ENCODE measurements at regions not wholly inside any gene's neighbourhood (a gene's known extent, or its start where the extent isn't known, plus 50 kb on each side); places are given as distances from the start of the nearest gene placed in this dataset.

DNA sequence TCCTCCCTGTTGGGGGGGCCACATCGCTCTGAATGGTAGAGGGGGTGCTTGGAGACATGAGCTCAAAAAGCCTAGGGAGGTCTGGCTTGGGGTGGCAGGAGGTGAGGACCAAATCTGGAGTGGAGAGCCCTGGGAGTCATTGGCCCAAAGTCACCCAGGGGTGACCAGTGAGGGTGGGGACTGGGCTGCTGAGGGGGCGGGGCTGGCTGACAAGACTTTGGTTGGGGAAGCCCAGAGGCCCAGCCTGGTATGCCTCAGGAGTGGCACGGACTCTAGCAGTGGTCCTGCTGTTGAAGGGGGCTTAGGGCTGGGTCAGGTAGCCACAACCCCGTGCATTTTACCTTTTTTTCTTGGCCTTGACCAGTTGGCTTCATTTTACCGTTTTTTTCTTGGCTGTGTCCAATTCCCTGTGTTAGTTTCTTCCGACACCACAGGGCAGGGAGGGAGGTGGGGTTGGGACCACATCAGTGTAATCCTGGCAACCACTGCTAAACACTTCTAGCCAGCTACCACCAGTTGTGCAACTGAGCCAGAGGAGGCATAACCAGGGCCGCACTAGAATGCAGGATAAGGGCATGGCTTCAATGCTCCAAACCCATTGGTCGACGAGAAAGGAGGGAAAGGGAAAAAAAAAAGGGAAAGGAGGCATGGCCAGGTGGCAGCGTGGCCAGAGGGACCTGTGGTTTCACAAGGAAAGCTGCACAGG lies 105.3 kb upstream of the C2CD4B start:
- TF ChIP-seq CTCF (optimal IDR thresholded peaks at IDR 0.05 in 1 of 3, IDR thresholded peaks at IDR 0.05 in 1 of 3, conservative IDR thresholded peaks at IDR 0.05 in 1 of 3; ENCODE audit: extremely low read depth in 1 of 3, insufficient read depth in 2 of 3, low read length in 3 of 3) (no peak), EZH2 (IDR thresholded peaks at IDR 0.05; ENCODE audit: low read length) (no peak)

Data from keratinocyte (primary cell).